GM19397 (cell line): ENCODE measurements at regions not wholly inside any gene's neighbourhood (a gene's known extent, or its start where the extent isn't known, plus 50 kb on each side); places are given as distances from the start of the nearest gene placed in this dataset.
"Not testable (repeated sequence)": the region's sequence is repeated elsewhere in the genome, so short reads cannot be mapped to it uniquely, and the experiment has no call there.

Experiments
- ATAC-seq: cut with Tn5 transposase; IDR thresholded peaks from one replicate; pipeline ENCODE4 v1.9.1; 2021; ENCODE audit warnings: mild to moderate bottlenecking, moderate library complexity; ENCODE audit not compliant: unreplicated experiment

DNA sequence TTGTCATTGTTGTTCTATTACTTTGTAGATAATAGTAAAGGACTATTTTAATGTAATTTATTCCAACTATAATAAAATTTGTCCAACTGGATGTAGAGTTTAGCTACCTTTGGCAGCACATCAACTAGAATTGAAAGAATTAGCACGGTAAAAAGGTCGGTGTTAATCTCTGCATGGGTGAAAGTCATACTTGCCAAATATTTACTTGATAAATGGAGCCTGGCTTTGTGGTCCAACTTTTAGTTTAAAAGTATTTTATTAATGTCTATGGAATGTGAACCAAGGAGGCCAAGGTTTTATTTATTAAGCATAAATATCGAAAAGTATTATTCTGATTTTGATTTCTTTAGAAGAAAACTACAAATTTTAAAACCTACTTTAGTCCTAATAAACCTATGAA, 1389.0 kb downstream of the PCDH9 start:
- no peak for ATAC-seq

GRCh38 chr13:65836066-65836465, 1394.1 kb downstream of the PCDH9 start:
- no peak for ATAC-seq

GRCh38 chr13:65834897-65835296, 1395.2 kb downstream of the PCDH9 start:
- no peak for ATAC-seq

- ATAC-seq = no peak
Observed at GRCh38 chr13:65830411-65831205, 1399.5 kb downstream of the PCDH9 start.

GRCh38 chr13:65829241-65830008, 1400.7 kb downstream of the PCDH9 start:
- no peak for ATAC-seq

- no peak for ATAC-seq
Observed at GRCh38 chr13:65826657-65827056, 1403.5 kb downstream of the PCDH9 start.

DNA sequence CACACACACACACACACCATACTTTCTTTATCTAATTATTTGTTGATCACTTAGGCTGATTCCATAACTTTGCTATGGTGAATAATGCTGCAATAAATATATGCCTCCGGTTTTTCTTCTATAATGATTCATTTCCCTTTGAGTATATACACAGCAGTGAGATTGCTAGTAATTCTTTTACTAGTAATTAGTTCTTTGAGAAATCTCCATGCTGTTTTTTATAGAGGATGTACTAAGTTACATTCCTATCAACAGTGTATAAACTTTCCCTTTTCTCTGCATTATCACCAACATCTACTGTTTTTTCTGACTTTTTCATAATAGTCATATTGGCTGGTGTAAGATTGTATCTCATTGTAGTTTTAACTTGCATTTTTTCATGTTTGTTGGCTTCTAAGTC, 1405.1 kb downstream of the PCDH9 start:
- no peak for ATAC-seq

- no peak for ATAC-seq
Observed at GRCh38 chr13:65808061-65808460, 1422.1 kb downstream of the PCDH9 start.

GRCh38 chr13:65803530-65804392, 1426.4 kb downstream of the PCDH9 start:
- no peak for ATAC-seq

DNA sequence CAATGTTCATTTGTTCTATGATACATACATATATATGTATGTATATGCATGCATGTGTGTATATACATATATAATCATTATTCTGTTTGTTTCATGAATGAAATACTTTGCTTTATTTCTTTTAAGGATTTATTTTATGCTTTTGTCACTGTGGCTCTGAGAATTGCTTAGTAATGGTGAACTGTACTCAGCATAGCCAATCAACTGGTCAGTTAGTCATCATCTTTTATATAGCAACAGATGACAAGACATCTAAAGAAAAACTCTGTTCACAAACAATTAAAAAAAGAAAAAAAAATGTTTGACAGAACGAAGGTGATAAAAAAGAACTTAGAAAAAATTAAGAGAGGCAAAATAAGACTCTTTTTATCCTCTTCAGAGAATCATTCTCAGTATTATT, 1440.3 kb downstream of the PCDH9 start:
- no peak for ATAC-seq

DNA sequence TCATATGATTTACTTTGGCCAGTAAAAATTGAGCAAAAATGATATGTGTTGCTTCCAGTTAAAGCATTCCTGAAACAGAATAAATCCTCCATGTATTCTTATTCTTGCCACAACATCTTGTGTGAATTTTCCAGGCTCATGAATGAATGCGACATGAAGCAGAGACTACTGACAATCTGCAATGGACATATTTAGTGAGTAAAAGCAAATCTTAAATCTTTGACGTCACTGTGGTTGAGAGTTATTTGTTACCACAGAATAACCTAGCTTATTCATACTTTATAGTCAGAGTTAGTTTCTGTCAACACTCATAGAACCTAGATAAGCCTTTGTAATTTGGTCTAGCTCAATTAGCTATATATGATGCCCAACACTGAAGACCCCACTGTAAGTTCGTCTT, 1443.1 kb downstream of the PCDH9 start:
- no peak for ATAC-seq

DNA sequence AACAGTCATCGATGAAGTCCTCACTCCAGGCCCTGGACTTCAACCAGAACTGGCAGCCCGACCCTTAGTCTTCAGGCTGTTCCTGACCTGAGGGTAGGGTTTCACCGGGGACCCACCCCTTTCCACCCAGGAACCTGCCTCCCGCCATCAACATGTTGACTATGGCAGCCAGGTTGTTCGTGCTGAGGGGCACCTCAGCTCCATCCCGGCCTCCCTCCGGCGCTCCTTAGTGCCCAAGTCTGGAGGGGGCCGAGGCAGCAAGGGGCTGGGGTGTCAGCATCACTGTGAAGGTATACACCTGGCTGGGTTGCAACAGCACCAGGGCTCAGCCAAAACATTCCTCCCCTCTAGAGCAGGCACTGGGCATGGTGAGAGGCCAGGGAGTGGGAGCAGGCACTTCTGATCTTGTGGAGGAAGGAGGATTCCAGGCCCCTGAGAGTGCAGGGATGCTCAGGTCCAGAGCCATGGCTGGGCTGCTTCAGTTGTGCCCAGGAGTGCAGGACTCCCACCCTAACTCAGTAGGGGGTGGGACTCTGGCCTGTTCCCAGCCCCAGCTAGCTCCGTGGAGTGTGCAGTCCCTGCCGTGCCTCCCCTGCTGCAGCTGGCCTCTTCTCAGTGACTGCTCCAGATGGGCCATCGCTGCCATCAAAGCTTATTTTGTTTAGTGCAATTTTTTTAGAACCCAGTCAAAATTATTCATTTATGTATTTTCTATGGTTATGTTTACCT, 1445.9 kb downstream of the PCDH9 start:
- no peak for ATAC-seq

- no peak for ATAC-seq
Observed at GRCh38 chr13:65783383-65783782, 1446.8 kb downstream of the PCDH9 start.

DNA sequence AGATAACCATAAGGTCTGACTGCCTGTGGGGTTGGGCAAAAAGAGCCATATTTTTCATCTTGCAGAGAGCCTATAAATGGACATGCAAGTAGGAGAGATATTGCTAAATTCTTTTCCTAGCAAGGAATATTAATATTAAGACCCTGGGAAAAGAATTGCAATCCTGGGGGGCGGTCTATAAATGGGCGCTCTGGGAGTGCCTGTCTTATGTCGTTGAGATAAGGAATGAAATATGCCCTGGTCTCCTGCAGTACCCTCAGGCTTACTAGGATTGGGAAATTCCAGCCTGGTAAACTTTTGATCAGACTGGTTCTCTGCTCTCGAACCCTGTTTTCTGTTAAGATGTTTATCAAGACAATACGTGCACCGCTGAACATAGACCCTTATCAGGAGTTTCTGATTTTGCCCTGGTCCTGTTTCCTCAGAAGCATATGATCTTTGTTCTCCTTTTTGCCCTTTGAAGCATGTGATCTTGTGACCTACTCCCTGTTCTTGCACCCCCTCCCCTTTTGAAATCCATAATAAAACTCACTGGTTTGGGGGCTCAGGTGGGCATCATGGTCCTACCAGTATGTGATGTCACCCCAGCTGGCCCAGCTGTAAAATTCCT, 1458.3 kb downstream of the PCDH9 start:
- not testable (repeated sequence) for ATAC-seq

DNA sequence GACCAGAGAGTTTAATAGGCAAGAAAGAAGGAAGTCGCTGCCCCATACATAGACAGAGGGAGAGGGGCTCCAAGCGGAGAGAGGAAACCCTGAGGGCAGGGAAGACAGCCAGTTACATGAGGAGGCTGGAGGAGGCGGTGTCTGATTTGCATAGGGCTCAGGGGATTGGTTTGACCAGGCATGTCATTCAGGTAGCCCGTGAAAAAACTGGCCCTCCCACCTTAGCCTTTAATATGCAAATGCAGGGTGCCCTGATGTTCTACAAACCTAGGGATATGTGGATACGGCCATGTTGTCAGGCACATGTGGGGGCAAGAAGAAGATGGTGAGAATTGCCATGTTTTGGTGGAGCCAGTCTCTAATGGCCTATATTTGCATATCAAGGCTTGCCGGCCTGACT, 1461.6 kb downstream of the PCDH9 start:
- ATAC-seq = no peak

DNA sequence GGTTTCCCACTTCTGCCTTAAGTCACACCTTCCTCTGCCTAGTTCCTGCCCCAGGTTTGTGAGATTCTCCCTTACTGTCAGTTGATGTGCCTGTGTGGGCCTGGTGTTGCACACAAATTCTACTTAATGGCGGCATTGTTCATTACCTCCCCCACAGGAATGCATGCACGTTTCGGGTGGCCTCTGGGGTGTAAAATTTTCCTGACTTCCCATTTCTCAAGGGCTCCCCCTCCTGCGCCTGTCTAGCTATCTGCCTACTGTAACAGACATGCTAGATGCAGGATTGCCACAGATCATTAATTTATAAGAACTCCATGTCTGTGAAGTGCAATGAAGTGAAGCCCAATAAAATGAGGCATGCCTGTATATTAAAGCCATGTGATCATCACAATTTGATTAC, 1466.3 kb downstream of the PCDH9 start:
- ATAC-seq = no peak

DNA sequence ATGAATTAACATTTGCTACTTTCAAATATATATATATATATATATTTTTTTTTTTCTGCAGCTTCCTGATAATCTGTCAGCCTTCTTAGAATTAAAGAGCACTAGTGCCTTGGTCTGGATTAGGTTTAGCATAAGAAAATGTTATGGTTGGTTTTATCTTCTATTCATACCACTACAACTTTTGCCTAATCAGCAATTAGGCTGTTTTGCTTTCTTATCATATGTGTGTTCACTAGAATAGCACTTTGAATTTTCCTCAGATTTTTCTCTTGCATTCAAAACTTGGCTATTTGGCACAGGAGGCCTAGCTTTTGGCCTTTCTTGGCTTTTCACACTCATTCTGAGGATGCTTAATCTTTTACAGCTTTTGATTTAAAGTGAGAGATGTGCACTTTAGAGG, 1468.1 kb downstream of the PCDH9 start:
- no peak for ATAC-seq

- ATAC-seq = no peak
Observed at GRCh38 chr13:65756071-65756671, 1474.0 kb downstream of the PCDH9 start.

DNA sequence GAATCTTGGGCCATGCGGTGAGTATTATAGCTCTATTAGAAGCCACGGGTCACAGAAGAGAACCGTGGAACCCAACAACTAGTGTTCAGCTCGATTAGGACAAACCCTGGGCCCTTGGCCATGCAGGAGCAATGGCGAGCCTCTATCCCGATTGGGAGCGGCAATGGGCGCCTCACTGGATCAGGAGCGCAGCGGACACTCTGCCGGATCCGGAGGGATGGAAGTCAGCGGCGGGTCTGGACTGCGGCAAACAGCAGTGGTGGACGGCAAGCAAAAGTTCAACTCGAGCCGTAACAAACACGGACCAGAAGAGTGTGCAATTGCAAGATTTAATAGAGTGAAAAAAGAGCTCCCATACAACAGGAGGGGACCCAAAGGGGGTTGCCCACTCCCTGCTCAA, 1481.9 kb downstream of the PCDH9 start:
- ATAC-seq = no peak

- no peak for ATAC-seq
Observed at GRCh38 chr13:65746406-65746921, 1483.7 kb downstream of the PCDH9 start.
